Esophagus muscularis mucosa (tissue), 4 donors: ENCODE measurements at regions not wholly inside any gene's neighbourhood (a gene's known extent, or its start where the extent isn't known, plus 50 kb on each side); places are given as distances from the start of the nearest gene placed in this dataset.

Experiments used
- DNase-seq: peaks from one replicate; pipeline ENCODE4 v3.0.0-alpha.2; 2017; ENCODE audit errors: extremely low spot score
- H3K27ac ChIP-seq, 4 donors: fragments of 200-600 bp; sonication (generic); replicated peaks in 1 of 4; 1 replicate in 3 of 4; 2 replicates in 1 of 4; pipeline ENCODE4 v1.5.1; 2016 to 2019; ENCODE audit warnings: mild to moderate bottlenecking in 1 of 4
- H3K27me3 ChIP-seq, 4 donors: fragments of 200-600 bp; sonication (generic); one replicate each; pipeline versions ENCODE4 v1.5.1 to v1.6.0; 2016 to 2019
- H3K36me3 ChIP-seq, 4 donors: fragments of 200-600 bp; sonication (generic); one replicate each; pipeline ENCODE4 v1.5.1; 2016 to 2019
- H3K4me1 ChIP-seq, 4 donors: fragments of 200-600 bp; sonication (generic); one replicate each; pipeline ENCODE4 v1.5.1; 2016 to 2019
- H3K4me3 ChIP-seq, 4 donors: fragments of 200-600 bp; sonication (generic); 1 replicate in 2 of 4; 2 replicates in 2 of 4; pipeline ENCODE4 v1.5.1; 2016 to 2019; ENCODE audit warnings: mild to moderate bottlenecking in 4 of 4, moderate library complexity in 1 of 4
- H3K9me3 ChIP-seq, 4 donors: fragments of 200-600 bp; sonication (generic); 1 replicate in 3 of 4; 2 replicates in 1 of 4; pipeline ENCODE4 v1.5.1; 2016 to 2019
- EP300 ChIP-seq: sonication (generic); formaldehyde crosslinking; IDR thresholded peaks from one replicate; pipeline ENCODE4 v1.6.1; 2017; ENCODE audit warnings: antibody characterized with exemption
- POLR2A ChIP-seq: fragments of 450-650 bp; IDR thresholded peaks from one replicate; pipeline ENCODE4 v1.6.1; 2017; ENCODE audit warnings: antibody characterized with exemption, moderate library complexity, mild to moderate bottlenecking, low read depth
- POLR2AphosphoS5 ChIP-seq, 2 donors: sonication (generic); formaldehyde crosslinking; IDR thresholded peaks; one replicate each; pipeline ENCODE4 v1.6.1; 2017; ENCODE audit warnings: antibody characterized with exemption in 2 of 2
- WGBS: methylation state at CpG from one replicate; pipeline ENCODE4 v1.1.5; 2018; 5-methylcytosine and 5-hydroxymethylcytosine counted together
- intact Hi-C: fragments of 100-400 bp; cut with DNase I; formaldehyde crosslinking; loops from one replicate; pipeline ENCODE4 v1.15.1; 2023
- TF ChIP-seq, protein P1 (sequence below), 3 experiments: fragments of 200-600 bp in 2 of 3; fragments of 450-650 bp in 1 of 3; sonication (generic) in 2 of 3; IDR thresholded peaks; one replicate each; pipeline ENCODE4 v1.5.1; 2017 to 2019; ENCODE audit warnings: antibody characterized with exemption in 3 of 3, mild to moderate bottlenecking in 2 of 3, moderate library complexity in 1 of 3

DNA sequence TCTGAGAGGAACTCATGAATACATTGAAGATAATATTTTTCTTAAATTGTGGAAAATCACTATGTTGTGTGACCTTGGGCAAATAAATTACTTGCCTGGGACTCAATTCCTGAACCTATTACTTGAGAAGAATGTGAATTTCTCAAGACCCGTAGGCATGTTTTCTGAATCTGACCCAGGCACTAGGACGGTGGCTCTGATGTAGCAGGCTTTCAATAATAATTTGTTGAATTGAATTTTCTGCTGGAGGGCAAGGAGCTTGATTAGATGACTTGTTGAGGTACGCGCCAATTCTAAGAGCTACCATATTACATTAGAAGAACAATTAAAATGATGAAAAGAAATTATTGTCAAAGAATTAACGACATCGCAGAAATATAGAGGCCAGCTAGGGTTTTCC, 150.2 kb upstream of the LRRC3B start:
- DNase-seq = no peak
- no peaks in the 10 kb centered on the region for H3K36me3 ChIP-seq
- H3K4me3 ChIP-seq = no peak overlapping the region
- H3K27me3 ChIP-seq = no peaks in the 10 kb centered on the region
- TF ChIP-seq POLR2AphosphoS5 (IDR thresholded peaks at IDR 0.05) (no peak), EP300 (no peak), POLR2A (no peak)
- TF ChIP-seq, protein P1, sequence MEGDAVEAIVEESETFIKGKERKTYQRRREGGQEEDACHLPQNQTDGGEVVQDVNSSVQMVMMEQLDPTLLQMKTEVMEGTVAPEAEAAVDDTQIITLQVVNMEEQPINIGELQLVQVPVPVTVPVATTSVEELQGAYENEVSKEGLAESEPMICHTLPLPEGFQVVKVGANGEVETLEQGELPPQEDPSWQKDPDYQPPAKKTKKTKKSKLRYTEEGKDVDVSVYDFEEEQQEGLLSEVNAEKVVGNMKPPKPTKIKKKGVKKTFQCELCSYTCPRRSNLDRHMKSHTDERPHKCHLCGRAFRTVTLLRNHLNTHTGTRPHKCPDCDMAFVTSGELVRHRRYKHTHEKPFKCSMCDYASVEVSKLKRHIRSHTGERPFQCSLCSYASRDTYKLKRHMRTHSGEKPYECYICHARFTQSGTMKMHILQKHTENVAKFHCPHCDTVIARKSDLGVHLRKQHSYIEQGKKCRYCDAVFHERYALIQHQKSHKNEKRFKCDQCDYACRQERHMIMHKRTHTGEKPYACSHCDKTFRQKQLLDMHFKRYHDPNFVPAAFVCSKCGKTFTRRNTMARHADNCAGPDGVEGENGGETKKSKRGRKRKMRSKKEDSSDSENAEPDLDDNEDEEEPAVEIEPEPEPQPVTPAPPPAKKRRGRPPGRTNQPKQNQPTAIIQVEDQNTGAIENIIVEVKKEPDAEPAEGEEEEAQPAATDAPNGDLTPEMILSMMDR (IDR thresholded peaks at IDR 0.05) = no peak
- H3K9me3 ChIP-seq = no peaks in the 10 kb centered on the region
- intact Hi-C loops = no loop called here
- no peaks in the 10 kb centered on the region for H3K4me1 ChIP-seq
- H3K27ac ChIP-seq = no peak overlapping the region
- WGBS = 91% methylated on average over 6 of the region's 6 CpGs

DNA sequence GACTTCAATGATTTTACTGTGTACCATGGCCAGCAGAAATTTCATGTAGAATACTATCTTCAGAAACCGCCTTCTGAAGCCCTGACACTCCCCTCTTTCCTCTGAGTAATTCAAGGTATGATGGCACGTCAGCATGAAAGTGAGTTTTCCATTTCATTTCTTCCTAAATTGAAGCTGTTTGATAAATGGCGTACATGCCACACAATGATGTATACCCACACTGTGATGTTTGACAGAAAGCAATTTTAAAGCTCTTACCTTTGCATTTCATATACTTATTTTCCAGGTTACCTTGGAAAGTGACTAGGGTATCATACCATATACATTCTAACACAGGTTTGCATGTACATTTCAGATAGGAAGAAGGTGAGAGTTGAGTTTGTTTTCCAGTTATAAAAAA, 147.9 kb upstream of the LRRC3B start:
- H3K4me1 ChIP-seq = no peaks in the 10 kb centered on the region
- H3K27me3 ChIP-seq = no peaks in the 10 kb centered on the region
- no peak overlapping the region for H3K4me3 ChIP-seq
- DNase-seq = no peak
- H3K36me3 ChIP-seq = no peaks in the 10 kb centered on the region
- TF ChIP-seq POLR2AphosphoS5 (IDR thresholded peaks at IDR 0.05) = no peak
- TF ChIP-seq, protein P1 (IDR thresholded peaks at IDR 0.05) = no peak
- no peak for TF ChIP-seq EP300
- no peak for TF ChIP-seq POLR2A
- 94% methylated on average over 3 of the region's 3 CpGs for WGBS
- no peaks in the 10 kb centered on the region for H3K9me3 ChIP-seq
- H3K27ac ChIP-seq = no peak overlapping the region
- intact Hi-C loops = no loop called here

DNA sequence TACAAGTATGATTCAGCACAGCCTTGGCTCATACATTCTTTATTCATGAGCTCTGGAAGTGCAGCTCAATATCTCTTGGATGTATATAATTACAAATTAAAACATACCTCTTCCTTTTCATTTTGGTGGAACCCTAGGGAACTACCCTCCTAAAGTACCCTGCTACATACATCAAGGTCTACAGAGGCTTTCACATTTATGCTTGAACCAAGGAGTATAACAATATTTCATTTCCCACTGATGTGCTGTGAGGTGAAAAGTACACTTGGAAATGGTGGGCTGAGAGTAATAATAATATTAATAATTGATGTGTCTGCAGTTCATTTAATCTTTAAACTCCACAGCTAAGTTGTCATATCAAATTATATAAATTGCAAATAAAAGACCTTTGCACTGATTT, 142.2 kb upstream of the LRRC3B start:
- Histone ChIP-seq H3K36me3 (no peaks in the 10 kb centered on the region), H3K27me3 (no peaks in the 10 kb centered on the region), H3K9me3 (no peaks in the 10 kb centered on the region), H3K4me1 (no peaks in the 10 kb centered on the region), H3K4me3 (no peak overlapping the region), H3K27ac (no peak overlapping the region)
- TF ChIP-seq POLR2AphosphoS5 (IDR thresholded peaks at IDR 0.05) (no peak), POLR2A (no peak), EP300 (no peak)
- TF ChIP-seq, protein P1 (IDR thresholded peaks at IDR 0.05) = no peak
- no peak for DNase-seq
- intact Hi-C loops = no loop called here

DNA sequence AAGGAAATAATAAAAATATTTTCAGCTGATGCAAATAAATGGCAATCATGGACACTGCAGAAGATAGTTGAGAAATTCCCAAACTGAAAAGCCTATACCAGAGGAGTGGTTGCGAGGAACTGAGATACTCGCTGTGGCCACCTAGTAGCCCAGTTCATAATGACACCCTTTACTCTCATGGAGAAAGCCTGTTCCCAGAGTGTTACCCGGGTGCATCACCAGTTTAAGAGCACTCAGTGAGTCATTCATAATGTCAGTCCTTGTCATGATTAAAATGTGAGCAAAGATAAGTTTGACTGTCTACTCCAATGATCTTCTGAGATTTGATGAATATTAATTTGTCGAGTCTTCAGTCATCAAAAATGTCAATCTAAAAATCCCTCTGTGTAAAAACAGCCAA, 138.4 kb upstream of the LRRC3B start:
- no peak overlapping the region for H3K27ac ChIP-seq
- DNase-seq = no peak
- intact Hi-C loops = no loop called here
- H3K9me3 ChIP-seq = no peaks in the 10 kb centered on the region
- H3K4me3 ChIP-seq = no peak overlapping the region
- TF ChIP-seq POLR2AphosphoS5 (IDR thresholded peaks at IDR 0.05) = no peak
- TF ChIP-seq, protein P1 (IDR thresholded peaks at IDR 0.05) = no peak
- no peak for TF ChIP-seq EP300
- TF ChIP-seq POLR2A = no peak
- 75% methylated on average over 4 of the region's 4 CpGs for WGBS
- H3K36me3 ChIP-seq = no peaks in the 10 kb centered on the region
- no peaks in the 10 kb centered on the region for H3K4me1 ChIP-seq
- no peaks in the 10 kb centered on the region for H3K27me3 ChIP-seq

DNA sequence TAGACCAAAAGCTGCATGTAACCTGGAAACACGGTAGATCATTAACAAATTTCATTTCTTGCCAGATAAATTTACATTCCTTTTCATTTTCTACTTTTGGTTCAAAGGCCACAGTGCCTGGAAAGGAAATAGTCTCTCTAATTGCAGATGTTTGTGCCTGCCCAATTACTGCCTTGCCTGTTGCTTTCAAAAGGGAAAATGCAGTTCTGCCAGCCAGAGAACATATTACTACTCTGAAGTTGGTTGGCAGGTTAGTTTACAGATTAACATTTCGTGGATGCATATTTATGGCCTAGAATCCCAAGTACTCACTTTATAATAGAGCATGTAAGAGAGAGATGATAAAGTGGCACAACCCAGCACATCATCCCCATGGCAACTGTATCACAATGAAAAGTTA, 124.3 kb upstream of the LRRC3B start:
- Histone ChIP-seq H3K4me1 (no peaks in the 10 kb centered on the region), H3K9me3 (no peaks in the 10 kb centered on the region), H3K27ac (no peak overlapping the region), H3K4me3 (no peak overlapping the region), H3K36me3 (no peaks in the 10 kb centered on the region), H3K27me3 (no peaks in the 10 kb centered on the region)
- 63% methylated on average over 2 of the region's 2 CpGs for WGBS
- intact Hi-C loops = no loop called here
- DNase-seq = no peak
- TF ChIP-seq, protein P1 (IDR thresholded peaks at IDR 0.05) = no peak
- TF ChIP-seq EP300 = no peak
- no peak for TF ChIP-seq POLR2A
- no peak for TF ChIP-seq POLR2AphosphoS5 (IDR thresholded peaks at IDR 0.05)
